ENCODE measurements at regions not wholly inside any gene's neighbourhood (a gene's known extent, or its start where the extent isn't known, plus 50 kb on each side); places are given as distances from the start of the nearest gene placed in this dataset.

DNA sequence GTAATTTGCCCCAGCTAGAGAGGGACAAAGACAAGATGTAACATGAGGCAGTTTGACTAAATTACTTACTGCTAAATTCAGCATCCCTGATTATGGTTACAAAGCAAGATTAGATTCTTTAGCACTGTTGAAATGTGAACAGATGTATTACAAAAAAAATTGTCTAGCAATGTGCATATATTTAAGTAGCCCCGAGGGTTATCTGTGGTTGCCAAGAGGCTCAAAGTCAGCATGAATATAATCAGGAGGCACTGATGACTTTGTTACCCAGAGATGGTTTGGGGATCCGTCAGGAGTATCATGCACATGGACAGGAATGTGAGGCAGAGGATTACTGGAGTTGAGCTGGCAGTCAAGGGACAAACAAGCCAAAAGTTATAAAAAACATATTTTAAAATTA is 356.9 kb upstream of the CCDC196 start:
- TF ChIP-seq, protein P1, sequence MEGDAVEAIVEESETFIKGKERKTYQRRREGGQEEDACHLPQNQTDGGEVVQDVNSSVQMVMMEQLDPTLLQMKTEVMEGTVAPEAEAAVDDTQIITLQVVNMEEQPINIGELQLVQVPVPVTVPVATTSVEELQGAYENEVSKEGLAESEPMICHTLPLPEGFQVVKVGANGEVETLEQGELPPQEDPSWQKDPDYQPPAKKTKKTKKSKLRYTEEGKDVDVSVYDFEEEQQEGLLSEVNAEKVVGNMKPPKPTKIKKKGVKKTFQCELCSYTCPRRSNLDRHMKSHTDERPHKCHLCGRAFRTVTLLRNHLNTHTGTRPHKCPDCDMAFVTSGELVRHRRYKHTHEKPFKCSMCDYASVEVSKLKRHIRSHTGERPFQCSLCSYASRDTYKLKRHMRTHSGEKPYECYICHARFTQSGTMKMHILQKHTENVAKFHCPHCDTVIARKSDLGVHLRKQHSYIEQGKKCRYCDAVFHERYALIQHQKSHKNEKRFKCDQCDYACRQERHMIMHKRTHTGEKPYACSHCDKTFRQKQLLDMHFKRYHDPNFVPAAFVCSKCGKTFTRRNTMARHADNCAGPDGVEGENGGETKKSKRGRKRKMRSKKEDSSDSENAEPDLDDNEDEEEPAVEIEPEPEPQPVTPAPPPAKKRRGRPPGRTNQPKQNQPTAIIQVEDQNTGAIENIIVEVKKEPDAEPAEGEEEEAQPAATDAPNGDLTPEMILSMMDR (IDR thresholded peaks at IDR 0.05; ENCODE audit: low read length) = no peak
- TF ChIP-seq EZH2 (optimal IDR thresholded peaks at IDR 0.05; ENCODE audit: low read depth, low read length) = no peak
